ENCODE measurements at regions not wholly inside any gene's neighbourhood (a gene's known extent, or its start where the extent isn't known, plus 50 kb on each side); places are given as distances from the start of the nearest gene placed in this dataset.

DNA sequence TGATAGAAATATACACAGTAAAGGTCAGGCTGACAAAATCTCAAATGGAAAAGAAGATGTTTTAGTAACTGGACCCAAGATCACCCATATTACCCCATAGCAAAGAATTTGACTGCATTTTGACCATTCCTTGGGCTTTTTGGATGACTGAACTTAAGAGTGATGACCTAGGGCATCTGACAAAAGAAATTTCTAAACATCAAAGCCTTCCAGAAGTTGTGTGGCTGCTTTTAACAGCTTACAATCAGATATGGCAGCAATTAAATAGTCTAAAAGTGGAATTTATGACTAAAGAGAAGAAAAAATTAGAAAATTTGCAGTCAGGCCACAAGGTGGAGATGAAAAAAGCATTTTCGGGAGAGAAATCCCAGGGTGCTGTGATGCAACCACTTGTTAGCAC is 563.0 kb downstream of the RERGL start:
- Histone ChIP-seq H3K27me3 (ENCODE audit: control insufficient read depth, insufficient read depth, low read length) (no peaks in the 10 kb centered on the region), H3K27ac (ENCODE audit: low read depth, low read length) (no peak overlapping the region), H3K36me3 (ENCODE audit: control insufficient read depth, insufficient read depth, low read length) (no peaks in the 10 kb centered on the region), H3K9ac (ENCODE audit: low read length) (no peak overlapping the region), H3K4me3 (ENCODE audit: low read length) (no peak overlapping the region), H3K4me1 (ENCODE audit: control insufficient read depth, insufficient read depth, low read length) (no peaks in the 10 kb centered on the region)

- Histone ChIP-seq H3K4me3 (ENCODE audit: low read length) (no peak overlapping the region), H3K36me3 (ENCODE audit: control insufficient read depth, insufficient read depth, low read length) (no peaks in the 10 kb centered on the region), H3K4me1 (ENCODE audit: control insufficient read depth, insufficient read depth, low read length) (no peaks in the 10 kb centered on the region), H3K9ac (ENCODE audit: low read length) (no peak overlapping the region), H3K27ac (ENCODE audit: low read depth, low read length) (no peak overlapping the region), H3K27me3 (ENCODE audit: control insufficient read depth, insufficient read depth, low read length) (no peaks in the 10 kb centered on the region)
Measured at GRCh38 chr12:17511369-17511768, 578.6 kb downstream of the RERGL start.

DNA sequence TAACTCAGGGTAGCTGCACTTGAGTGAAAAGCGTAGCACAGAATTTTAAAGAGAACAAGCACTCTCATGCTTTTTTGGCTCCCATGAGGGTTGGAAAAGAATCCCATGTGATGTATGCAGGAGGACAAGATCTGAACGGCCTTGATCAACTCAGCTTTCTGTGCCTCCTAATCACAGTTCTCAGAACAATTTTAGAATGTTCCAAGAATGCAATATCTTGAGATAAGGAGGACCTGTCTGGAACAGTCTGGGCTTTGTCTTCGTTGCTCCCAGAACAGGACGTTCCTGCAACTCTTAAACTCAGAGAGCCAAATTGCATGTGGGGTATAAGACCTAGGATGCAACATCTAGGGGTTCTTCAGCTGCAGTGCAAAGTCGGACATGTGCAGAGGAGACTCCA is 582.7 kb downstream of the RERGL start:
- H3K9ac ChIP-seq (ENCODE audit: low read length), result no peak overlapping the region
- H3K4me3 ChIP-seq (ENCODE audit: low read length), result no peak overlapping the region
- H3K27me3 ChIP-seq (ENCODE audit: control insufficient read depth, insufficient read depth, low read length), result no peaks in the 10 kb centered on the region
- H3K36me3 ChIP-seq (ENCODE audit: control insufficient read depth, insufficient read depth, low read length), result no peaks in the 10 kb centered on the region
- H3K27ac ChIP-seq (ENCODE audit: low read depth, low read length), result no peak overlapping the region
- H3K4me1 ChIP-seq (ENCODE audit: control insufficient read depth, insufficient read depth, low read length), result no peaks in the 10 kb centered on the region

- Histone ChIP-seq H3K27me3 (ENCODE audit: control insufficient read depth, insufficient read depth, low read length) (no peaks in the 10 kb centered on the region), H3K9ac (ENCODE audit: low read length) (no peak overlapping the region), H3K4me3 (ENCODE audit: low read length) (no peak overlapping the region), H3K27ac (ENCODE audit: low read depth, low read length) (no peak overlapping the region), H3K36me3 (ENCODE audit: control insufficient read depth, insufficient read depth, low read length) (no peaks in the 10 kb centered on the region), H3K4me1 (ENCODE audit: control insufficient read depth, insufficient read depth, low read length) (no peaks in the 10 kb centered on the region)
Measured at GRCh38 chr12:17503742-17504141, 586.3 kb downstream of the RERGL start.

- H3K4me3 ChIP-seq (ENCODE audit: low read length), result no peak overlapping the region
- no peaks in the 10 kb centered on the region for H3K4me1 ChIP-seq (ENCODE audit: control insufficient read depth, insufficient read depth, low read length)
- no peak overlapping the region for H3K9ac ChIP-seq (ENCODE audit: low read length)
- no peaks in the 10 kb centered on the region for H3K36me3 ChIP-seq (ENCODE audit: control insufficient read depth, insufficient read depth, low read length)
- H3K27me3 ChIP-seq (ENCODE audit: control insufficient read depth, insufficient read depth, low read length), result no peaks in the 10 kb centered on the region
- no peak overlapping the region for H3K27ac ChIP-seq (ENCODE audit: low read depth, low read length)
Measured at GRCh38 chr12:17489452-17489851, 600.5 kb downstream of the RERGL start.

DNA sequence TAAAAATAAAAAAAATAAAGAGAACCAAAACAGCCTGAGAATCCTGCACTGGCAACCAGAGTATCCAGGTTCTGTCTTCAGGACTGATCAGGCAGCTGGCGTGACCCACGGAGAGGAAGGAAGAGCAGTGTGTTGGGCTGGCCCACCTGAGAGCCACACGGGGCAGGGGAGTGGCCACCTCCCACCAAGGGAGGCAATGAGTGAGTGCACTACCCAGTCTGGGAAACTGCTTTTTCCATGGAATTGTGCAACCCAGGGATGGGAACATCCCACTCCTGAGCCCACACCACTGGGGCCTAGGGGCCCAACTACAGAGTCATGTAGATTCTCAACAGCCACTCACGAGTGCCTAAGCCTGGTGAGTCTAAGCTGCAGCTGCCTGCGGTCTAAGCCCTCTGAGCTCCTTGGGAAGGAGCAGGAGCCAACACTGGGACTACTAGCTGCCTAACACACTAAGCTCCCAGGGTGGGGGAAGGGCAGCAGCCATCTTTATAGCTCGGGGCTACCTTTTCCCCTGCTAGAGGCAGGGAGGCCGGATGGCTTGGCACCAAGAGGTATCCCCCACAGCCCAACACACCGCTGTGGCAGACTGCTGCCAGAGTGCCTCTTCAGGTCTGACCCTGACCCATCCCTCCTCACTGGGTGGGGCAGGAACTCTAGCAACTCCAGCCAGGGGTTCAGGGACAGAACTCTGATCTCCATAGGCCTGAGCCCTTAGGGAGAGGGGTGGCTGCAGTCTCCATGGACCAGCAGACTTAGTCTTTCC is 610.9 kb downstream of the RERGL start:
- no peaks in the 10 kb centered on the region for H3K27me3 ChIP-seq (ENCODE audit: control insufficient read depth, insufficient read depth, low read length)
- H3K9ac ChIP-seq (ENCODE audit: low read length), result no peak overlapping the region
- H3K4me1 ChIP-seq (ENCODE audit: control insufficient read depth, insufficient read depth, low read length), result no peaks in the 10 kb centered on the region
- no peak overlapping the region for H3K27ac ChIP-seq (ENCODE audit: low read depth, low read length)
- H3K4me3 ChIP-seq (ENCODE audit: low read length), result no peak overlapping the region
- no peaks in the 10 kb centered on the region for H3K36me3 ChIP-seq (ENCODE audit: control insufficient read depth, insufficient read depth, low read length)

DNA sequence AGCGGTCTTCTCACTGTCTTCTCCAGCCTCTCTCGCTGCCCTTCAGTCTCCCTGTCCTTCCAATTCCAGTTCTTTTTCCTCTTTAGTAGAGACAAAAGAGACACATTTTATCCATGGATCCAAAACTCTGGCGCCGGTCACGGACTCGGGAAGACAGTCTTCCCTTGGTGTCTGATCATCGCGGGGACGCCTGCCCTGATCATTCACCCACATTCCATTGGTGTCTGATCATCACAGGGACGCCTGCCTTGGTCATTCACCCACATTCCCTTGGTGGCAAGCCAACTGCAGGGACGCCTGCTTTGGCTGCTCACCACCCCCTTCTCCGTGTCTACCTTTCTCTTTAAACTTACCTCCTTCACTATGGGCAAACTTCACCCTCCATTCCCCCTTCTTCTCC is 619.5 kb downstream of the RERGL start:
- H3K9ac ChIP-seq (ENCODE audit: low read length), result no peak overlapping the region
- no peaks in the 10 kb centered on the region for H3K4me1 ChIP-seq (ENCODE audit: control insufficient read depth, insufficient read depth, low read length)
- H3K36me3 ChIP-seq (ENCODE audit: control insufficient read depth, insufficient read depth, low read length), result no peaks in the 10 kb centered on the region
- H3K27me3 ChIP-seq (ENCODE audit: control insufficient read depth, insufficient read depth, low read length), result no peaks in the 10 kb centered on the region
- no peak overlapping the region for H3K27ac ChIP-seq (ENCODE audit: low read depth, low read length)
- no peak overlapping the region for H3K4me3 ChIP-seq (ENCODE audit: low read length)

DNA sequence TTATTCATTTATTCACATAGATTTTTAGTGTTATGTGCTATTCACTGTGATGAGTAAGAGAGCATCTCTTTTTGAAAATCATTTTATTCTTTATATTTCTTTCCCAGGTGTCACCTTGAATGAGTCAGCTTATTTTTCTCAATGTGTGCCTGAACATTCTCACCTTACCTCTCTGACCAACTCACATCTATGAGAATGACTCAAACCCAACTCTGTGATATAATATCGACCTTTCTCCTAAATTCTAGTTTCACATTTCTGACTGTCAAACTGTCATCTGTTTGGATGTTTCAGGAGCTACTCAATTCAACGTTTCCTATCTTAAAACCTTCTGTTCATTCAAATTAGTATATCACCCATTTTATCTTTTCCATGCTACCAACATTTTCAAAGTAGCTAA is 630.8 kb downstream of the RERGL start:
- H3K4me1 ChIP-seq (ENCODE audit: control insufficient read depth, insufficient read depth, low read length), result no peaks in the 10 kb centered on the region
- H3K27me3 ChIP-seq (ENCODE audit: control insufficient read depth, insufficient read depth, low read length), result no peaks in the 10 kb centered on the region
- no peak overlapping the region for H3K9ac ChIP-seq (ENCODE audit: low read length)
- no peak overlapping the region for H3K4me3 ChIP-seq (ENCODE audit: low read length)
- no peaks in the 10 kb centered on the region for H3K36me3 ChIP-seq (ENCODE audit: control insufficient read depth, insufficient read depth, low read length)
- H3K27ac ChIP-seq (ENCODE audit: low read depth, low read length), result no peak overlapping the region

- no peak overlapping the region for H3K9ac ChIP-seq (ENCODE audit: low read length)
- no peak overlapping the region for H3K27ac ChIP-seq (ENCODE audit: low read depth, low read length)
- no peaks in the 10 kb centered on the region for H3K27me3 ChIP-seq (ENCODE audit: control insufficient read depth, insufficient read depth, low read length)
- no peak overlapping the region for H3K4me3 ChIP-seq (ENCODE audit: low read length)
- no peaks in the 10 kb centered on the region for H3K36me3 ChIP-seq (ENCODE audit: control insufficient read depth, insufficient read depth, low read length)
- H3K4me1 ChIP-seq (ENCODE audit: control insufficient read depth, insufficient read depth, low read length), result no peaks in the 10 kb centered on the region
Measured at GRCh38 chr12:17456486-17456885, 633.5 kb downstream of the RERGL start.

DNA sequence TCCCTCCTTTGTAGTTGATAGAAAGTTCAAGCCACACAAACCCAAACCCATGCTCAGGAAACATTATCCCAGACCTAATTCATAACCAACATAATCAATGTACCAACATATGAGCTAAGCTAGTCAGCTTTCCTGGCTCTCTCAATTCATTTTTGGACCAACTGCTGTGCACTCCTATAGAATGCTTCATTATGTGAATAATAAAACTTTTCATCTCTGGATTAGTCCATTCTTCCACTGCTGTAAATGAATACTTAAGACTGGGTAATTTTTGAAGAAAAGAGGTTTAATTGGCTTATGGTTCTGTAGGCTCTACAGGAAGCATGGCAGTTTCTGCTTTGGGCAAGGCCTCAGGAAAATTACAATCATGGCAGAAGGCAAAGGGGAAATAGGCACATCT is 651.9 kb downstream of the RERGL start:
- no peak overlapping the region for H3K27ac ChIP-seq (ENCODE audit: low read depth, low read length)
- no peaks in the 10 kb centered on the region for H3K27me3 ChIP-seq (ENCODE audit: control insufficient read depth, insufficient read depth, low read length)

GRCh38 chr12:17416748-17417147 is 673.2 kb downstream of the RERGL start:
- Histone ChIP-seq H3K36me3 (ENCODE audit: control insufficient read depth, insufficient read depth, low read length) (no peaks in the 10 kb centered on the region), H3K9ac (ENCODE audit: low read length) (no peak overlapping the region), H3K27ac (ENCODE audit: low read depth, low read length) (no peak overlapping the region), H3K4me1 (ENCODE audit: control insufficient read depth, insufficient read depth, low read length) (no peaks in the 10 kb centered on the region), H3K4me3 (ENCODE audit: low read length) (no peak overlapping the region), H3K27me3 (ENCODE audit: control insufficient read depth, insufficient read depth, low read length) (no peaks in the 10 kb centered on the region)

More for the DNA sequence above, 651.9 kb downstream of the RERGL start:
- Histone ChIP-seq H3K9ac (ENCODE audit: low read length) (no peak overlapping the region), H3K36me3 (ENCODE audit: control insufficient read depth, insufficient read depth, low read length) (no peaks in the 10 kb centered on the region), H3K4me1 (ENCODE audit: control insufficient read depth, insufficient read depth, low read length) (no peaks in the 10 kb centered on the region), H3K4me3 (ENCODE audit: low read length) (no peak overlapping the region)

GRCh38 chr12:17414596-17414995 is 675.4 kb downstream of the RERGL start:
- H3K9ac ChIP-seq (ENCODE audit: low read length), result no peak overlapping the region
- no peaks in the 10 kb centered on the region for H3K27me3 ChIP-seq (ENCODE audit: control insufficient read depth, insufficient read depth, low read length)
- no peak overlapping the region for H3K27ac ChIP-seq (ENCODE audit: low read depth, low read length)
- H3K4me1 ChIP-seq (ENCODE audit: control insufficient read depth, insufficient read depth, low read length), result no peaks in the 10 kb centered on the region
- no peak overlapping the region for H3K4me3 ChIP-seq (ENCODE audit: low read length)
- no peaks in the 10 kb centered on the region for H3K36me3 ChIP-seq (ENCODE audit: control insufficient read depth, insufficient read depth, low read length)

GRCh38 chr12:17411662-17412061 is 678.3 kb downstream of the RERGL start:
- Histone ChIP-seq H3K27ac (ENCODE audit: low read depth, low read length) (no peak overlapping the region), H3K4me3 (ENCODE audit: low read length) (no peak overlapping the region), H3K4me1 (ENCODE audit: control insufficient read depth, insufficient read depth, low read length) (no peaks in the 10 kb centered on the region), H3K36me3 (ENCODE audit: control insufficient read depth, insufficient read depth, low read length) (no peaks in the 10 kb centered on the region), H3K27me3 (ENCODE audit: control insufficient read depth, insufficient read depth, low read length) (no peaks in the 10 kb centered on the region), H3K9ac (ENCODE audit: low read length) (no peak overlapping the region)

All from rectal smooth muscle tissue (tissue), 1 donor.